ENCODE measurements at regions not wholly inside any gene's neighbourhood (a gene's known extent, or its start where the extent isn't known, plus 50 kb on each side); places are given as distances from the start of the nearest gene placed in this dataset.
A peak's percentile ranks its signal among the peaks of the same experiment; 100 is the strongest.
"Not testable (repeated sequence)": the region's sequence is repeated elsewhere in the genome, so short reads cannot be mapped to it uniquely, and the experiment has no call there.

- DNase-seq = no peak
Observed at GRCh38 chrX:10676235-10676957, 56.0 kb upstream of the MID1 start.

- no peak for DNase-seq
Observed at GRCh38 chrX:10677490-10677889, 57.1 kb upstream of the MID1 start.

- DNase-seq = no peak
Observed at GRCh38 chrX:10679387-10679786, 59.0 kb upstream of the MID1 start.

- DNase-seq = no peak
Observed at GRCh38 chrX:10681167-10681566, 60.8 kb upstream of the MID1 start.

- not testable (repeated sequence) for DNase-seq
Observed at GRCh38 chrX:10683631-10684030, 63.2 kb upstream of the MID1 start.

- no peak for DNase-seq
Observed at GRCh38 chrX:10685923-10686595, 65.7 kb upstream of the MID1 start.

- not testable (repeated sequence) for DNase-seq
Observed at GRCh38 chrX:10691751-10692150, 71.4 kb upstream of the MID1 start.

GRCh38 chrX:10697616-10698317, 77.4 kb upstream of the MID1 start:
- no peak for DNase-seq

GRCh38 chrX:10698318-10698640, 77.9 kb upstream of the MID1 start:
- DNase-seq = no peak

GRCh38 chrX:10702031-10702430, 81.6 kb upstream of the MID1 start:
- DNase-seq = no peak

- DNase-seq = not testable (repeated sequence)
Observed at GRCh38 chrX:10706342-10706741, 86.0 kb upstream of the MID1 start.

GRCh38 chrX:10707773-10708172, 87.4 kb upstream of the MID1 start:
- DNase-seq = no peak

- DNase-seq = no peak
Observed at GRCh38 chrX:10709276-10709675, 88.9 kb upstream of the MID1 start.

- no peak for DNase-seq
Observed at GRCh38 chrX:10714531-10714930, 94.1 kb upstream of the MID1 start.

GRCh38 chrX:10722851-10723250, 102.5 kb upstream of the MID1 start:
- DNase-seq = peak; percentile 0 to 18

GRCh38 chrX:10725071-10725470, 104.7 kb upstream of the MID1 start:
- no peak for DNase-seq

GRCh38 chrX:10726647-10727046, 106.3 kb upstream of the MID1 start:
- no peak for DNase-seq

- no peak for DNase-seq
Observed at GRCh38 chrX:10728806-10729389, 108.5 kb upstream of the MID1 start.

GRCh38 chrX:10739426-10739825, 119.0 kb upstream of the MID1 start:
- DNase-seq = no peak

GRCh38 chrX:10741003-10741402, 120.6 kb upstream of the MID1 start:
- DNase-seq = no peak

GRCh38 chrX:10741550-10741949, 121.2 kb upstream of the MID1 start:
- DNase-seq = no peak

GRCh38 chrX:10743476-10743875, 123.1 kb upstream of the MID1 start:
- DNase-seq = no peak

GRCh38 chrX:10744007-10744406, 123.6 kb upstream of the MID1 start:
- no peak for DNase-seq

GRCh38 chrX:10747975-10748374, 127.6 kb upstream of the MID1 start:
- no peak for DNase-seq

All from activated CD4-positive, alpha-beta T cell treated with anti-CD3 and anti-CD28 coated beads, Interleukin-2, amount 50 U/mL, for 4 hours (primary cell).